ENCODE measurements at regions not wholly inside any gene's neighbourhood (a gene's known extent, or its start where the extent isn't known, plus 50 kb on each side); places are given as distances from the start of the nearest gene placed in this dataset.

DNA sequence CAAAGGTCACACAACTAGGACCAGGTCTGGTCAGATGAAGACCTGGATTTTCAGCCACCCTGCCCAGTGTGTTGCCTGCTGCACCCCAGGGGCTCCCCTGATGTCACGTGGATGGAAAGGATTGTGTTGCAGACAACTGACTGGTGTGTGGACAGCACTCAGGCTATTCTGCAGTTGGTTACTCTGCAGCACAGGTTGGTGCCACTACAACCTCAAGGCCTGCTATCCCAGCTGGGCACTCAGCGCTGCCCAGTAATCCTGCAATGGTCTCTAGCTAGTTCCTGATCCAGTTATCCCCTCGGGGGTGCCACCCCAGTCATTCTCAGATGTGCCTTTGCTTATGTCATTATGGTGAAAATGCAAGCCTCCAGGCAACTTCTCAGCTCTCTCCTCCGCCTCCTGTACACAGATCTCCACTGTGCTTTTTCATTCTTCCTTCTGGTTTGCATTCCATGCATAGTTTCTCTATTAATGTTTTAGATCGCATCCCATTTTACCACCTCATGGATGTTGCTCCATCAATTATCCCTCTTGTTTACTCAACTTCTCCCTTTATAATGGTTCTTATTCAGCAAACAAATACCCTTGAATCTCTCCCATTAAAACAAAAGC lies 503.2 kb upstream of the CAMK1G start:
- Histone ChIP-seq H3K4me1 (no peaks in the 10 kb centered on the region), H3K4me3 (no peak overlapping the region), H3K27me3 (peaks cover 0 to 4% (median 0%) of the 10 kb centered on the region in 7 donors), H3K27ac (no peak overlapping the region), H3K9me3 (no peaks in the 10 kb centered on the region), H3K36me3 (no peaks in the 10 kb centered on the region)
- ATAC-seq = no peak
- no peak for DNase-seq
- intact Hi-C loops (cut with DNase I) = no loop called here
- TF ChIP-seq, protein P1, sequence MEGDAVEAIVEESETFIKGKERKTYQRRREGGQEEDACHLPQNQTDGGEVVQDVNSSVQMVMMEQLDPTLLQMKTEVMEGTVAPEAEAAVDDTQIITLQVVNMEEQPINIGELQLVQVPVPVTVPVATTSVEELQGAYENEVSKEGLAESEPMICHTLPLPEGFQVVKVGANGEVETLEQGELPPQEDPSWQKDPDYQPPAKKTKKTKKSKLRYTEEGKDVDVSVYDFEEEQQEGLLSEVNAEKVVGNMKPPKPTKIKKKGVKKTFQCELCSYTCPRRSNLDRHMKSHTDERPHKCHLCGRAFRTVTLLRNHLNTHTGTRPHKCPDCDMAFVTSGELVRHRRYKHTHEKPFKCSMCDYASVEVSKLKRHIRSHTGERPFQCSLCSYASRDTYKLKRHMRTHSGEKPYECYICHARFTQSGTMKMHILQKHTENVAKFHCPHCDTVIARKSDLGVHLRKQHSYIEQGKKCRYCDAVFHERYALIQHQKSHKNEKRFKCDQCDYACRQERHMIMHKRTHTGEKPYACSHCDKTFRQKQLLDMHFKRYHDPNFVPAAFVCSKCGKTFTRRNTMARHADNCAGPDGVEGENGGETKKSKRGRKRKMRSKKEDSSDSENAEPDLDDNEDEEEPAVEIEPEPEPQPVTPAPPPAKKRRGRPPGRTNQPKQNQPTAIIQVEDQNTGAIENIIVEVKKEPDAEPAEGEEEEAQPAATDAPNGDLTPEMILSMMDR (IDR thresholded peaks at IDR 0.05) = no peak
- 74 to 81% methylated on average over 5 of the region's 5 CpGs for WGBS, 2 donors

DNA sequence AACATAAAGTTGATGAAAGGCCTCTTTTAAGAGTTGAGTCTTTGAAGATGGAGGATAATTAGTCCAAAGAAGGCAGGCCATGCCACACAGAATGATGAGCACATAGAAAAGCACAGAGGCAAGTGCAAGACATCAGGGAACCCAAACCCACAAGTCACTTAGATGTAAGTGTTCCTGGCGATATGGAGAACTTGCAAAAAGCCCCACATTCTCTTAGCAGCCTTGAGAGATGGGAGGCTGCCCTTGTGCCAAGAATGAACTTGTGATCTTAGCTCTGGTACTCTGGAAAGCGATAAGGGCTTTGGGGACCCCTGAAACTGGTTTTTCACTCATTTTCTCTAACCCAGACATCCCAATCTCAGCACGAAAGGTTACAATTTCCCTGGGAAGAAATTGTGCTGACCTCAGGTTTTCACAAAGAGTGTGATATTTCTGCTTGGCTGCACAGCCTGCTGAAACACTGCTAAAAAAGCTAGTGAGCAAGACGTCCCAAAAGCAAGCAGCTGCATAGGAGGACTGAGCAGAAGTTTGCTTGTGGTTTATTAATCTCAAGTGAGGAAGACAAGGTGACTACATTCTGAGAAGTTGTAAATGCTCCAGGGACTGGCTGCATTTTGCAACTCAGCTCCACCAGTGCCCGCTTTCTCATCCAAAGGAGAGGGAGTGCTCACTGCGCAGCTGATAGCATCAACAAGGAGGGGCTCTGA lies 496.9 kb upstream of the CAMK1G start:
- ATAC-seq = no peak
- Histone ChIP-seq H3K36me3 (no peaks in the 10 kb centered on the region), H3K27ac (no peak overlapping the region), H3K27me3 (peaks cover 0 to 4% (median 0%) of the 10 kb centered on the region in 7 donors), H3K4me1 (no peaks in the 10 kb centered on the region), H3K9me3 (peaks cover 0 to 6% (median 0%) of the 10 kb centered on the region in 11 donors), H3K4me3 (no peak overlapping the region)
- WGBS, 2 donors = 73 to 74% methylated on average over 6 of the region's 6 CpGs
- DNase-seq = no peak
- intact Hi-C loops (cut with DNase I) = loop anchor here in 1 of 10 donors (1.0 kb wide), 1 partner anchor 20 kb away; no protein-coding TSS in a partner anchor
- TF ChIP-seq, protein P1 (IDR thresholded peaks at IDR 0.05) = no peak

DNA sequence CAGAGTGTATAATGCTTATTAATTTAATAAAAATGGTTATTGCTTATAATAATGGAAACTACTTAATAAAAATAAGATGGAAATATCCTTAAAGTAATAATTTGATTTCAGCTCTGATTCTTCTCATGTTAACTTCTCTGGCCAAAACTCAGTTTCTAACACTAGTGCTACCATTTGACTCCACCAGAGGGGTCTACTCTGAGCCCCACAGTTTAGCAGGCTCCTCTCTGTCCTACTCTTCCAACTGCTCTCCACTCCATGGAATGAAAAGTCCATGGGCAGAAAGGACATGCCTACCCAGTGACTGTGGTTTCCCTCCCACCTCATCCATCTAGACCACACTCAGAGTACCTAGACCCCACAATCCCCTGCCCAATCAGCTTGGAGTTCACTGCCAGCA lies 489.1 kb upstream of the CAMK1G start:
- Histone ChIP-seq H3K9me3 (peaks cover 0 to 6% (median 0%) of the 10 kb centered on the region in 11 donors), H3K36me3 (no peaks in the 10 kb centered on the region), H3K27me3 (peaks cover 0 to 2% (median 0%) of the 10 kb centered on the region in 7 donors), H3K27ac (no peak overlapping the region), H3K4me1 (no peaks in the 10 kb centered on the region), H3K4me3 (no peak overlapping the region)
- TF ChIP-seq, protein P1 (IDR thresholded peaks at IDR 0.05) = no peak
- ATAC-seq = no peak
- intact Hi-C loops (cut with DNase I) = no loop called here
- DNase-seq = no peak

DNA sequence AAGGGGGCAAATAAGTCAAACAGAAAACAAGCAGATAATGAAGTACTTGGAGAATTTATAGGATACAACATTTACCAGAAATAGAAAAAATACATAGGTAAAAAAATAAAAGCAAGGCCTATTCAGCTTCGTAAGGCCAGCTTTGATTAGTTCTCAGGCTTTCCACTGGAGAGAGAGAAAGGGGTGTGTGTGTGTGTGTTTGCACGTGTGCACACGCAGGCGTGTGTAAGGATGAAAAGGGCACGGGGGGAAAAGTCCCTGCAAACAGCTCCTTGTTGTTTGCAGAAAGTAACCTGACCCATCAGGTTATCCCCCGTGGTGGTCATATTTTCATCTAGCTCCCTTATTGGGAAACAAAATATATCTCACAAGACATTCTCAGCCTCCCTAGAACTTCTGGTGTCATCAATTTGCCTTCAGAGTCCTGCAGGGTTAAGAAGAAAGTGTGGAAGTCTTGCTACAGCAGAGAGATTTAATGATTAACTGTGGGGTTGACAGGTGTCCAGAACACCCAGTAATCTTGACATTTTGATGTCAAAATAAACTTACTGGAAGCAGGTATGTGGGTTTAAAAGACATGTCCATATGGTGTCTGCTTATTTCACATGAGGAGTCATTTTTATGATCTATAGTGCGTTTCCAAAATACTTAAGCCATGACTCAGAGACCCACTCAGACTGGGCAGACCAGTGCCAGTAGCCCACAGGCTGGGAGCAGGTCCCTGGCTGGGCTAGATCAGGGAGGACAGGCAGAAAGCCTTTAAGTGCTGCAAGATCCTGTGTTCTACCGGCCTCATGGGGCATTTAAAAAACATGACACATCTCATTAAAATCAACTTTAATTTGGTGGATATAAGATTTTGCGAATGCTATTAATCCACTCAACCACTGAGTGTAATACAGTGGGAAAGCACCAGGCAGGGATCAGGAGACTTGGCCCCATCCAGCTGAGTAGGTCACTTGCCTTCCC lies 487.6 kb upstream of the CAMK1G start:
- ATAC-seq (no peak), DNase-seq (no peak)
- H3K4me1 ChIP-seq = no peaks in the 10 kb centered on the region
- 84 to 89% methylated on average over 9 of the region's 9 CpGs for WGBS, 2 donors
- H3K9me3 ChIP-seq = no peaks in the 10 kb centered on the region
- no peak overlapping the region for H3K4me3 ChIP-seq
- no peak overlapping the region for H3K27ac ChIP-seq
- intact Hi-C loops (cut with DNase I) = no loop called here
- TF ChIP-seq, protein P1 (IDR thresholded peaks at IDR 0.05) = no peak
- H3K27me3 ChIP-seq = peaks cover 0 to 2% (median 0%) of the 10 kb centered on the region in 7 donors
- H3K36me3 ChIP-seq = no peaks in the 10 kb centered on the region

All from heart right ventricle (tissue), 16 donors.